Mucosa of stomach (tissue), 1 donor: ENCODE measurements at regions not wholly inside any gene's neighbourhood (a gene's known extent, or its start where the extent isn't known, plus 50 kb on each side); places are given as distances from the start of the nearest gene placed in this dataset.

Experiments used
- H3K27me3 ChIP-seq: one replicate; pipeline ENCODE4 v1.7.0; 2013; ENCODE audit warnings: mild to moderate bottlenecking, low read length; ENCODE audit not compliant: control insufficient read depth, insufficient read depth
- H3K36me3 ChIP-seq: one replicate; pipeline ENCODE4 v1.7.0; 2013; ENCODE audit warnings: low read length; ENCODE audit not compliant: control insufficient read depth, insufficient read depth
- H3K4me1 ChIP-seq: one replicate; pipeline ENCODE4 v1.7.0; 2013; ENCODE audit warnings: mild to moderate bottlenecking, low read length; ENCODE audit not compliant: control insufficient read depth, insufficient read depth
- H3K4me3 ChIP-seq: one replicate; pipeline ENCODE4 v1.7.0; 2013; ENCODE audit warnings: low read length
- H3K9ac ChIP-seq: one replicate; pipeline ENCODE4 v1.7.0; 2013; ENCODE audit warnings: mild to moderate bottlenecking, low read length, moderate library complexity
- H3K9me3 ChIP-seq: one replicate; pipeline ENCODE4 v1.7.0; 2013; ENCODE audit warnings: mild to moderate bottlenecking, low read length, moderate library complexity; ENCODE audit not compliant: control insufficient read depth
- donor health status: Pancreatic carcinoma.

- no peaks in the 10 kb centered on the region for H3K4me1 ChIP-seq
- H3K9me3 ChIP-seq, result no peaks in the 10 kb centered on the region
- no peak overlapping the region for H3K4me3 ChIP-seq
- H3K36me3 ChIP-seq, result no peaks in the 10 kb centered on the region
- H3K27me3 ChIP-seq, result no peaks in the 10 kb centered on the region
- H3K9ac ChIP-seq, result no peak overlapping the region
Observed at GRCh38 chr11:21625982-21626381, 566.9 kb upstream of the ANO5 start.

- Histone ChIP-seq H3K9me3 (no peaks in the 10 kb centered on the region), H3K27me3 (no peaks in the 10 kb centered on the region), H3K4me3 (no peak overlapping the region), H3K9ac (no peak overlapping the region), H3K4me1 (no peaks in the 10 kb centered on the region), H3K36me3 (no peaks in the 10 kb centered on the region)
Observed at GRCh38 chr11:21628641-21629040, 564.2 kb upstream of the ANO5 start.

DNA sequence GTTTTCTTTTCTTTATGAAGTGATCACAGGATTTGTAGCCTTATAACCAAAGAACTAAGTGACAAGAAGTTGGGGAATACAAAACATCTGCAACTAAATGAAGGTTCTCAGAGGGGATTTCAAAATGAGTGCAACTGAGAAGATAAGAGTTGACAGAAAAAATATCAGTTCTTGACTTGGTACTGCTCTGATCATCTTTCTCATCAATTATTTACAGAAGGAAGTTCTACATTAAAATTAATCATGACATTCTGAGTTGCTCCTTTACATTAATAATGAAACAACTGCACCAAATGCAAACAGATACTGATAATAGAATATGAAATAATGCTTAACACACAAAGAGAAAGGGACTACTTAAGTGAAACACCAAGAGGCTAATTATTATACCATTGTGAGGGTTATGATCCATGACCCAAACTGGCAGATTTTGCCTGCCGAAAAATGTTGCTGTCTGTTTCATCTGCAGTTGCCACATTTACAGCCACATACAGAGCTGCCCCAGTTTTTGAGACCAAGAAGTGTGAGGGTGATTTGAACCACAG, 561.9 kb upstream of the ANO5 start:
- no peaks in the 10 kb centered on the region for H3K4me1 ChIP-seq
- no peaks in the 10 kb centered on the region for H3K27me3 ChIP-seq
- H3K9ac ChIP-seq, result no peak overlapping the region
- H3K9me3 ChIP-seq, result no peaks in the 10 kb centered on the region
- no peak overlapping the region for H3K4me3 ChIP-seq
- H3K36me3 ChIP-seq, result no peaks in the 10 kb centered on the region

DNA sequence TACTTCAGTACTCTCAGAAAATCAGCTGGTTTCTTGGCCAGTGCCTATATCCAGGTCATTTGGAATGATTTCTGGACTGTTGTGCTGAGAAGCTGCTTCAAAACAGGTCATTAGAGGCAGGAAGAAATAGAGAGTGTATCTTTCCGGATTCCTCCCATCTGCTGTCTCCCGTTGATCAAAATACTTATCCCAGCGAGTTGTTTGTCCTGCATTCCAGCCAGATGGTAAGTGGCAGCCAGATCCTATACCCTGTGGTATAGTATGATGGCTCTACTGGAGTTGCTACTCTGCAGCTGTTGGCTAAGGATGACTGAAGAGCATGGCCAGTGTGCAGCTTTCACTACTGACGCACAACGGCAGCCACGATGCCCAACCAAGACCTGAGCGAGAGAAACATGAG, 560.9 kb upstream of the ANO5 start:
- H3K36me3 ChIP-seq, result no peaks in the 10 kb centered on the region
- no peaks in the 10 kb centered on the region for H3K9me3 ChIP-seq
- H3K4me3 ChIP-seq, result no peak overlapping the region
- no peaks in the 10 kb centered on the region for H3K27me3 ChIP-seq
- H3K9ac ChIP-seq, result no peak overlapping the region
- no peaks in the 10 kb centered on the region for H3K4me1 ChIP-seq

DNA sequence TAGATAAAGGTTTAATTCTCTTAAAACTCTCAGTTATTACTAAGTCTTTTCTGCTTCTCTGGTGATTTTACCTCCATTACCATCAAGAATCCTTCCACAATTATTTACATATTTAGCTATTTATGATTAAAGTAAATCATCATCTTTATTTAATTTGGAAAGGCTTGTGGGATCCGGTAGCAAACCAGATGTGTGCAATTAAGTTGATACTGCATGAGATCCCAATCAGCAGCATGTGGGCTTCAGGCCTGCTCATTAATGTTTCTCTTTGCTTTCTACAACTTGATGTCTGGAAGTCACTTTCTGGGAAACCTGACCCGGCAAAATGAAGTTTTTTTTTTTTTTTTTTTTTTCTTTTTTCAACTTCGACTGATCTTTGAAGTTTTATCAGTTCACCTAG, 558.4 kb upstream of the ANO5 start:
- Histone ChIP-seq H3K36me3 (no peaks in the 10 kb centered on the region), H3K27me3 (no peaks in the 10 kb centered on the region), H3K4me3 (no peak overlapping the region), H3K4me1 (no peaks in the 10 kb centered on the region), H3K9me3 (no peaks in the 10 kb centered on the region), H3K9ac (no peak overlapping the region)

GRCh38 chr11:21634956-21635355, 557.9 kb upstream of the ANO5 start:
- Histone ChIP-seq H3K36me3 (no peaks in the 10 kb centered on the region), H3K4me1 (no peaks in the 10 kb centered on the region), H3K9ac (no peak overlapping the region), H3K27me3 (no peaks in the 10 kb centered on the region), H3K9me3 (no peaks in the 10 kb centered on the region), H3K4me3 (no peak overlapping the region)

DNA sequence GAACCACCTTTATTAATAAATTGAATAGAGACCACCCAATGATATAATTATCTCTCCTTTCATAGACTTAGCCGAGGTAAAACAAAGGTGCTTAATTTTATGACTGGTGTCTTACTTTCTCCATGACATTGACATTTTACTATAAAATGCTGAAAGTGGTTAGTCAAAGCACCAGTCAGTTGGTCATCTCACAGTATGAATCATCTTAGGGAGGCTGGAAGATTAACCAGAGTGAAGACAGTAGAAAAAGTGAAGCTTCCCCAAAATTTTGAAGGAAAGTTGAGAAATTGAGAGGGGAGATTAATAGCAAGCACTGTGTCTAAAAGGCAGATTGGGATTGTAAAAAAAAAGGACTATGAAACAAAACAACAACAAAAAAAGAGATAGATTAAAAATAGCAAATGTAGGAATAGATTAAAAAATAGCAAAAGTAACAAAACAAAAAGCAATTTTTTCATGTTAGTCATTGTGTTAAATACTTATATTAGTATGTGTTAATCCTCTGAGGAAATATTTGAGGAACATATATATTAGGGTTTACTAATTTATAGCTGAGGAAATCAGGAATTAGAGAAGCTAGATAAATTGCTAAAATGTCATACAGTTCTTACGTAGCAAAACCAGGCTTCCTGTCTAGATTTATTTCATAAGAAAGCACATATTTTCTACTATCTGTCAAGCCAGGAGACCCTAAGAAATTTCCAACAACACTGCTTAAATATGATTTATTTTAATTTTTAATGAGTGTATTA, 557.3 kb upstream of the ANO5 start:
- Histone ChIP-seq H3K4me1 (no peaks in the 10 kb centered on the region), H3K9me3 (no peaks in the 10 kb centered on the region), H3K9ac (no peak overlapping the region), H3K4me3 (no peak overlapping the region), H3K27me3 (no peaks in the 10 kb centered on the region), H3K36me3 (no peaks in the 10 kb centered on the region)

DNA sequence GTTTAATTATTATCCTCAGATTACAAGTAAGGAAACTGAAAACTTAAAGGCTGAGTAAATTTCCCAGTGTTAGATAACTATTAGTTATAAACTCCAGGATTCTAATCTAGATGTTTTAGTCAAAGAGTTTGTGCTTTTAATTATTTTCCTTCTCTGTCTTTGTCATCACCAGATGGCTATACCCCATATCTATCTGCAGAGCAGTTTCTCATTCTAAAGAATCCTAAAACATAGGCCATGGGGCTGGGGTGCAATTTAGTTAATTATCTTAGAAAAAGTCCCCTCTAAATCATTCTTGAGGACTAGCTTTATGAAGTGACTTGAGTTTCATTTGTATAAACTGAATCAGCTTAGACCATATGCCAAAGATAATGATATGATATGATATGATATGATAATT, 556.3 kb upstream of the ANO5 start:
- Histone ChIP-seq H3K4me1 (no peaks in the 10 kb centered on the region), H3K9ac (no peak overlapping the region), H3K27me3 (no peaks in the 10 kb centered on the region), H3K36me3 (no peaks in the 10 kb centered on the region), H3K4me3 (no peak overlapping the region), H3K9me3 (no peaks in the 10 kb centered on the region)

GRCh38 chr11:21640491-21640890, 552.4 kb upstream of the ANO5 start:
- Histone ChIP-seq H3K36me3 (no peaks in the 10 kb centered on the region), H3K9me3 (no peaks in the 10 kb centered on the region), H3K4me3 (no peak overlapping the region), H3K4me1 (no peaks in the 10 kb centered on the region), H3K27me3 (no peaks in the 10 kb centered on the region), H3K9ac (no peak overlapping the region)

GRCh38 chr11:21641869-21642268, 551.0 kb upstream of the ANO5 start:
- H3K4me1 ChIP-seq, result no peaks in the 10 kb centered on the region
- H3K4me3 ChIP-seq, result no peak overlapping the region
- H3K36me3 ChIP-seq, result no peaks in the 10 kb centered on the region
- H3K9me3 ChIP-seq, result no peaks in the 10 kb centered on the region
- no peak overlapping the region for H3K9ac ChIP-seq
- H3K27me3 ChIP-seq, result no peaks in the 10 kb centered on the region

DNA sequence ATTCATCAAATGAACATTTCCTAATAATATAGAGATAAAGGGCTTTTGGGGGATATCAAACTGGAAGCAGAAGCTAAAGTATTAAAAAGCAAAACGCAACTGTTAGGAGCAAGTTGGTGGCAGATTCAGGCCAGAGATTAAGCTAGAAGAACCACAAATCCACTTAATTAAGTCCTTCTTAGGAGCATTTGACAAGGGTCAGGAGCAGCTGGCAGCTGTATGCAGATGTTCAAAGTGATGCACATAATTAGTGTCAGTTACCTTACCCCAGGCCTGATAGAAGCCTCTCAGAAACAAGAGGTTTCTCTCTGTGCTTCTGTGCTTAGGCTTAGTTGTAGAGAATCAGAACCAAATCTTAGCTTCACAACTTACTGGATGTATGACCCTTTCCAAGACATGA, 546.5 kb upstream of the ANO5 start:
- Histone ChIP-seq H3K4me3 (no peak overlapping the region), H3K9ac (no peak overlapping the region), H3K4me1 (no peaks in the 10 kb centered on the region), H3K9me3 (no peaks in the 10 kb centered on the region), H3K27me3 (no peaks in the 10 kb centered on the region), H3K36me3 (no peaks in the 10 kb centered on the region)

DNA sequence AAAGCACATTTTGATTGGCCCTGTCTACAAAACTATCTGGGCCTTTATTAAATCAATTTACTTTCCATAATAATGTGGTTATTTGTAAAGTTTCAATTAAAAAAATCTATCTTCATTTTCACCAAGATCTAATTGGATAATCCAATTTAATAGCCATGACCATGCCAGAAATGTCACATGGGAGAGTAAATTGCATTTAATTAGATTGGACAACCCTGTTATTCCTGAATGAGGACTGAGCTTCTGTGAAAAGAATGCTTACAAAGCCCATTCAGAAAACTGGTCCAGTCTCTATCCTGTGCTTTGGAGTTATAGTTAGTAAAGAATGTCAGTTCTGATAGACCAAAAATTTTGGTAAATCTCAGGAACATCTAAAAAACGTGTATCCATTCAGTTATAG, 541.9 kb upstream of the ANO5 start:
- Histone ChIP-seq H3K36me3 (no peaks in the 10 kb centered on the region), H3K9ac (no peak overlapping the region), H3K4me3 (no peak overlapping the region), H3K9me3 (no peaks in the 10 kb centered on the region), H3K27me3 (no peaks in the 10 kb centered on the region), H3K4me1 (no peaks in the 10 kb centered on the region)
